ENCODE measurements at regions not wholly inside any gene's neighbourhood (a gene's known extent, or its start where the extent isn't known, plus 50 kb on each side); places are given as distances from the start of the nearest gene placed in this dataset.

GRCh38 chr13:67662997-67663396, 432.9 kb upstream of the PCDH9 start:
- no peak for TF ChIP-seq GFI1B (tag by site-specific recombination; IDR thresholded peaks at IDR 0.05)
- TF ChIP-seq CTCF (tag by site-specific recombination; IDR thresholded peaks at IDR 0.05), result no peak
- TF ChIP-seq ZNF549 (tag by site-specific recombination; IDR thresholded peaks at IDR 0.05), result no peak
- no peak for TF ChIP-seq ZNF266 (tag by site-specific recombination; IDR thresholded peaks at IDR 0.05; ENCODE audit: low read depth)
- TF ChIP-seq ZNF701 (tag by site-specific recombination; IDR thresholded peaks at IDR 0.05), result no peak
- no peak for TF ChIP-seq ZNF133 (tag by site-specific recombination; IDR thresholded peaks at IDR 0.05)
- no peak for TF ChIP-seq KLF16 (tag by site-specific recombination; IDR thresholded peaks at IDR 0.05)
- no peak for TF ChIP-seq ZNF426 (tag by site-specific recombination; IDR thresholded peaks at IDR 0.05)
- TF ChIP-seq ZNF585B (tag by site-specific recombination; IDR thresholded peaks at IDR 0.05), result no peak
- TF ChIP-seq ZNF792 (tag by site-specific recombination; IDR thresholded peaks at IDR 0.05), result no peak
- TF ChIP-seq ZNF23 (tag by site-specific recombination; IDR thresholded peaks at IDR 0.05; ENCODE audit: borderline replicate concordance), result no peak
- TF ChIP-seq ZNF473 (tag by site-specific recombination; IDR thresholded peaks at IDR 0.05), result no peak
- no peak for TF ChIP-seq REPIN1 (tag by site-specific recombination; IDR thresholded peaks at IDR 0.05; ENCODE audit: low read depth)
- TF ChIP-seq ZNF596 (tag by site-specific recombination; IDR thresholded peaks at IDR 0.05), result no peak
